ENCODE measurements at regions not wholly inside any gene's neighbourhood (a gene's known extent, or its start where the extent isn't known, plus 50 kb on each side); places are given as distances from the start of the nearest gene placed in this dataset.
A peak's percentile ranks its signal among the peaks of the same experiment; 100 is the strongest.

- DNase-seq = no peak
Measured at GRCh38 chr5:142378737-142379634, 54.2 kb upstream of the SPRY4 start.

- DNase-seq = peak in 2 of 51 donors; percentile 1 to 8
Measured at GRCh38 chr5:142375944-142376411, 51.2 kb upstream of the SPRY4 start.
